GM21360 (cell line): ENCODE measurements at regions not wholly inside any gene's neighbourhood (a gene's known extent, or its start where the extent isn't known, plus 50 kb on each side); places are given as distances from the start of the nearest gene placed in this dataset.
"Not testable (repeated sequence)": the region's sequence is repeated elsewhere in the genome, so short reads cannot be mapped to it uniquely, and the experiment has no call there.

Source experiments
- ATAC-seq: cut with Tn5 transposase; IDR thresholded peaks from one replicate; pipeline ENCODE4 v1.9.1; 2021; ENCODE audit warnings: mild to moderate bottlenecking, moderate library complexity; ENCODE audit not compliant: unreplicated experiment

- no peak for ATAC-seq
Observed at GRCh38 chr12:87585882-87586557, 443.2 kb downstream of the C12orf50 start.

DNA sequence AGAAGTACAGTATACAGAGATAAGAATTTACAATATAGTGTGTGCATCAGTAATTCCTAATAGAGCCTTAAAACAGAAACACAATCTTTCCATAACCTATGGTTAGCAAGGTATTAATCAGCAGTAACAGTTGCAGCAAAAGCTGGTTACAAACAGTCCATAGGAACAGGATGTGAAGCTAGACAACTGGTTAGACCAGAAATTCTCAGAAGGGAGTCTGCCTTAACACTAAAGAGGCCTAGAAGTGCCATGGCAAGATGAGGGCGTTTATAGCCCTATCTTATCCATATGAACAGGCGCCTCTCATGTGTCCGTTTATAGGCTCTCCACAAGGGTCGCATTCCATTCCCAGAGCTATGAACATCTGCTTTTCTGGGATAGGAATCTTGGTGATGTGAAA is 450.1 kb downstream of the C12orf50 start:
- ATAC-seq, result not testable (repeated sequence)

GRCh38 chr12:87575906-87576305 is 453.3 kb downstream of the C12orf50 start:
- ATAC-seq, result no peak

DNA sequence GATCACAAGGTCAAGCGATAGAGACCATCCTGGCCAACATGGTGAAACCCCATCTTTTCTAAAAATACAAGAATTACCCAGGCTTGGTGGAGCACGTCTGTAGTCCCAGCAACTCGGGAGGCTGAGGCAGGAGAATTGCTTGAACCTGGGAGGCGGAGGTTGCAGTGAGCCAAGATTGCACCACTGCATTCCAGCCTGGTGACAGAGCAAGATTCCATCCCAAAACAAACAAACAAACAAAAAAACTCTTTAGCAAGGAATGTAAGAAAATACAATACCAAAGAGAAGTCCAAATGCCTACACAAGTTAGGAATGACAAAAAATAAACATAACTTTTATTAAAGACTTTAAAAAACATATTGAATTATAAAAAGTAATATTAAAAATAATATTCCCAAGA is 462.3 kb downstream of the C12orf50 start:
- ATAC-seq, result not testable (repeated sequence)

GRCh38 chr12:87556985-87557384 is 472.2 kb downstream of the C12orf50 start:
- ATAC-seq, result no peak

DNA sequence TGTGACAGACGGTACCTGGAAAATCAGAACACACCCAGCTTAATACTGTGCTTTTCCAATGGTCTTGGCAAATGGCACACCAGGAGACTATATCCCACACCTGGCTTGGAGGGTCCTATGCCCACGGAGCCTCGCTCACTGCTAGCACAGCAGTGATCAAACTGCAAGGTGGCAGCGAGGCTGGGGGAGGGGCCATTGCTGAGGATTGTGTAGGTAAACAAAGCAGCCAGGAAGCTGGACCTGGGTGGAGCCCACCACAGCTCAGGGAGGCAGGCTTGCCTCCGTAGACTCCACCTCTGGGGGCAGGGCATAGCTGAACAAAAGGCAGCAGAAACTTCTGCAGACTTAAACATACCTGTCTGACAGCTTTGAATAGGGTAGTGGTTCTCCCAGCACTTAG is 498.0 kb downstream of the C12orf50 start:
- ATAC-seq, result not testable (repeated sequence)

GRCh38 chr12:87529413-87529812 is 499.8 kb downstream of the C12orf50 start:
- ATAC-seq, result no peak

GRCh38 chr12:87520968-87521367 is 508.2 kb downstream of the C12orf50 start:
- no peak for ATAC-seq

DNA sequence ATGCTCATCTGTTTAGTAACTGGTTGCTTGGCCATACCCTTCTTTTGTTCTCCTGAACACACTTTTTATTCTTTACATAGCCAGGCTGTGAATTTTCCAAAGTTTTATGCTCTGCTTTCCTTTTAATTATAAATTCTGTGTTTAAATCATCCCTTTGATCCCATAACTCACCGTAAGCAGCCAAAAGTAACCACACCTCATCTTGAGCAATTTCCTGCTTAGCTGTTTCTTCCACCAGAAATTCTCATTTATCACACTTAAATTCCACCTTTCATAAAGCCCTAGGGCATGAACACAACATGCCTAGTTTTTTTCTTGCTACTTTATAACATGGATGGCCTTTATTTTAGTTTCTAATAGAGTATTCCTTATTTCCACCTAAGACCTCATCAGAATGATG is 510.7 kb downstream of the C12orf50 start:
- ATAC-seq, result no peak

GRCh38 chr12:87518036-87518435 is 511.2 kb downstream of the C12orf50 start:
- no peak for ATAC-seq

- ATAC-seq, result no peak
Observed at GRCh38 chr12:87513536-87514280, 515.5 kb downstream of the C12orf50 start.

GRCh38 chr12:87511371-87511770 is 517.8 kb downstream of the C12orf50 start:
- ATAC-seq, result no peak

DNA sequence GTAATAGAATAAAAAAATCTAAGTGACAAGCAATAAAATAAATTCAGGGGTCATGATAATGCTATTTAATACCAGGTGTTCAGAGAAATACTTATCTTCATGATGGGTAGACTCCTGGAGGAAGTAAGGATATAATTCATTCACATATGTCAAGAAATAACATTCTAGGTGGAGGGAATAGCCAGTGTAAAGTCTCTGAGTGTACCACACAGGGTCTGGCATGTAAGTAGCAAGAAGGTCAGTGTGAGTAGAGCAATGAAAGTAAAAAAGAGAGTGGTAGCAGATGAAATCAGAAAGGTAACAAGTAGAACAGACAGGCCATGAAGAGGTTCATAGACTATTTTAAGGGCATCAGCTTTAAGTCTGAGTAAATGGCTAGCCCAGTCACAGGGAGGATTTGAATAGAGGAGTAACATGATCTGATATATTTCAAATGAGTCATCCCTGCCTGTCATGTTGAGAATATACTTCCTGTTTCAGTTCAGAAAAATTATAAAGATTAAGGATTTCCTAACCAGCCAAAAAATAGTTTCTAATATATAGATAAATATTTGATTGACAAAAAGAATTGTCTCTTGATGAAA is 519.9 kb downstream of the C12orf50 start:
- no peak for ATAC-seq

GRCh38 chr12:87491598-87491997 is 537.6 kb downstream of the C12orf50 start:
- ATAC-seq, result no peak

DNA sequence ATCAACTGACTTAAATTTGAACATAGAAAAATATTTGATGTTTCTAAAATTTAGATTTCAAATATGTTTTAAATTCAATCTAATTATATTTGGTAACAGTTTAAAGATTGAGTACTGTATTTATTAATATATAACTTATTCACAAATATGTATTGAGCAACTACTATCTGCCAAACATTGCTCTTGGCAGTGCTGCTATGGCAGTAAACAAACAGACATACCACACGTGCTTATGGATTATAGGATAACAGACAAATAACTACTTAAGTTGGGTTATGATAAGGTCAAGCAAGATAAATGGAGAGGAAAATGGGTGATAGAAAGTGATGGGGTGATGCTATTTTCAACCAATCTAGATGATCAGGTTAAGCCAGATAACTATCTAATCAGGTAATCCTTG is 538.1 kb downstream of the C12orf50 start:
- ATAC-seq, result no peak

DNA sequence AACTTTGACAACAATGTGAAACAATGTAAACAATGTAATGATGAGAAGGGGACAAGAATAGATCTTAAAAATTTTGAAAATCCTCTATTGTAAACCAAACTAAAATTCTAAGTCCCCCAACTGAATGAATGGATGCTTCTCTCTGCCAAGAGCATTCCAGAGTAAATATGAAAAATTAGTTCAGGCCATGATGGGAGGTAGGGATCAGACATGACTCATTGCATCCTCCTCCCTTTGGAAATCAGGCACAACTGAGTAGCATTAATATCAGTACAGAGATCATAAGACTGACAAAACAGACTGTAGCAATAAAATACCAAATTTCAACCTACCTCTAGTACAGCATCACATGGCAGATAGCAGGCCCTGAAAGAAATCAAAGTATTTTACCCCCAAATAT is 559.9 kb downstream of the C12orf50 start:
- ATAC-seq, result no peak

DNA sequence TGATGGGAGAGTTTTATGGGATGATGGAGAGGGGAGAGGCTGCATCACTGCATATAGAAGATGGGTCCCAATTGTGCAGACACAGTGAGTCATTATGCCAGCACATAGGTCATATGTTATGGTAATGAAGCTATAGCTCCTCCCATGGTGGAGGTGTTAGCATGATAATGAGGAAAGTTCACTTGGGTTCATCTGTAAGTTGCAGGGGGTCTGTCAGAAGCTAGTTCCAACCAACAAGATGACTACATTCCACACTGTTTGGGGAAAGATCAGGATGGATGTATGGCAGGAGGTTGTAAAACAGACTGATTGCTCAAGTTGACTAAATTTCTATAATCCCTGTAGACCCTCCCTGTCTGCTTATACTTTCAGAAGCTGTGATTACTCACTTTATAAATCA is 561.3 kb downstream of the C12orf50 start:
- no peak for ATAC-seq

GRCh38 chr12:87464565-87464964 is 564.6 kb downstream of the C12orf50 start:
- no peak for ATAC-seq

DNA sequence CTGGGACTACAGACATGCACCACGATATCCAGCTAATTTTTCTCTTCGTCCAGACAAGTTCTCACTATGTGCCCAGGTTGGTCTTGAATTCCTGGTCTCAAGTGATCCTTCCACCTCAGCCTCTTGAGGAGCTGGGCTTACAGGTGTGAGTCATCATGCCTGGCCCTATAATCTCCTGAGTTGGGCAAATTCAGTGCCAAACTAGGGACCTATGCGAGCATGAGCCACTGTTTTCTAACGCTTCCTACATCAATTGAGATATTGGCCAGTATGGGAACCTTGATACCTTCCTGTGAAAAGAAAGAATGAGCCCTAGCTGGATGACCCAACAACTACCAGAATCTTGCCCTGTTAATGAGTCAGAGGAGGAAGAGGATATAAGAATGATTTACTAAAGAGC is 585.2 kb downstream of the C12orf50 start:
- no peak for ATAC-seq

- no peak for ATAC-seq
Observed at GRCh38 chr12:87441511-87441910, 587.7 kb downstream of the C12orf50 start.

DNA sequence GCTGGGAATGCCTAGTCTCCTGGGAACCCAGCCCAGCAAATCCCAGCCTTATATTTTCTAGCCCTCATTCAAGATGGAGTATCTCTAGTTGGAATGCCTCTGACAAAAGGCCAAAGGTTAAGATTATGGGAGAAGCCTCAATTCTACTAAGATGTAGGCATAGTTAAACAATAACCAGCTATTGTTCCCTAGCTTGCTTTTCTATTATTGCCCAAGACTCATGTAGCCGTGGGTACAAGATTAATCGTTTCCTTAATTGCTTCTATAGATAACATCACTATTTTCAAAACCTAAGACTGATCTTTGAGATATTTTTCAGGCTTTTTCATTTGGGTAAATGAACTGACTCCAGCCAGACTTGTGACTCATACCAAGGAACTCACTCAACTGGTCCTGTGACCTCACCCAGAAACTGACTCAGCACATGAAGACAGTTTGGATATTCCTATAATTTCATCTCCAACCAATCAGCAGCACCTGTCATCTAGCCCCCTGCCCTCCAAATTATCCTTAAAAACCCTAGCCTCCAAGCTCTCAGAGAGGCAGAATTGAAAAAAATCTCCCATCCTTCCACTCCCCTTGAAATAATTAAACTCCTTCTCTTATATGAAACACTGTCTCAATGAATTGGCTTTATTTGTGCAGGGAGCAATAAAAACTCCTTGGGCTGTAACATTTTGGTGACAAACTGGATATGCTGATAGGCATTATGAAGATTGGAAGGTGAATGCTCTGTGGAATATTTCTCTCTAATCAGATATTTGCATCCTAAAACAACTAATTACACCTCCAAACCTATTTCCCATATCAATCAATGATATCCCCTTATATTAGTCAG is 589.0 kb downstream of the C12orf50 start:
- ATAC-seq, result no peak
